GM23338 (cell line): ENCODE measurements at regions not wholly inside any gene's neighbourhood (a gene's known extent, or its start where the extent isn't known, plus 50 kb on each side); places are given as distances from the start of the nearest gene placed in this dataset.

Experiments used
- ATAC-seq: fragments of 200-7000 bp; cut with Tn5 transposase; 3 replicates; pipeline ENCODE4 v1.9.1; 2020
- DNase-seq: peaks from one replicate; pipeline ENCODE4 v3.0.0-alpha.2; 2015; ENCODE audit warnings: low spot score
- H2AFZ ChIP-seq: fragments of 200-600 bp; sonication (generic); 2 replicates; pipeline ENCODE4 v1.8.0; 2016; ENCODE audit warnings: antibody characterized with exemption, mild to moderate bottlenecking, moderate library complexity
- H3F3A ChIP-seq: fragments of 200-600 bp; sonication (generic); replicated peaks from 2 replicates; pipeline ENCODE4 v1.8.0; 2017; ENCODE audit warnings: antibody characterized with exemption, mixed run types, low read depth
- H3K27ac ChIP-seq: fragments of 200-600 bp; sonication (generic); 2 replicates; pipeline ENCODE4 v1.6.1; 2016; ENCODE audit warnings: low read depth
- H3K27me3 ChIP-seq: fragments of 200-600 bp; sonication (generic); 2 replicates; pipeline ENCODE4 v1.8.0; 2016; ENCODE audit warnings: mild to moderate bottlenecking, mixed run types, moderate library complexity; ENCODE audit not compliant: insufficient read depth
- H3K36me3 ChIP-seq: fragments of 200-600 bp; sonication (generic); 2 replicates; pipeline ENCODE4 v1.8.0; 2016; ENCODE audit warnings: mild to moderate bottlenecking; ENCODE audit not compliant: insufficient read depth
- H3K4me1 ChIP-seq: fragments of 200-600 bp; sonication (generic); 2 replicates; pipeline ENCODE4 v1.8.0; 2016; ENCODE audit warnings: mild to moderate bottlenecking, moderate library complexity; ENCODE audit not compliant: insufficient read depth
- H3K4me2 ChIP-seq: fragments of 200-600 bp; sonication (generic); 2 replicates; pipeline ENCODE4 v1.7.1; 2017; ENCODE audit warnings: mixed run types
- H3K4me3 ChIP-seq: fragments of 200-600 bp; sonication (generic); 2 replicates; pipeline ENCODE4 v1.6.1; 2016; ENCODE audit warnings: mixed run types
- H3K79me2 ChIP-seq: fragments of 200-600 bp; sonication (generic); replicated peaks from 2 replicates; pipeline ENCODE4 v1.8.0; 2017; ENCODE audit warnings: mild to moderate bottlenecking; ENCODE audit not compliant: insufficient read depth
- H3K9me2 ChIP-seq: fragments of 200-600 bp; sonication (generic); 2 replicates; pipeline ENCODE4 v1.8.0; 2017; ENCODE audit not compliant: insufficient read depth
- H4K20me1 ChIP-seq: fragments of 200-600 bp; sonication (generic); replicated peaks from 2 replicates; pipeline ENCODE4 v1.8.0; 2017; ENCODE audit warnings: mild to moderate bottlenecking; ENCODE audit not compliant: insufficient read depth
- H3K27ac Mint-ChIP-seq: 2 replicates; pipeline ENCODE4 v1.8.0; 2020; ENCODE audit warnings: inconsistent platforms, mild to moderate bottlenecking, moderate library complexity, mixed read lengths
- H3K27me3 Mint-ChIP-seq: 3 replicates; pipeline ENCODE4 v1.8.0; 2022; ENCODE audit warnings: low read depth, mild to moderate bottlenecking, moderate library complexity, mixed read lengths, inconsistent platforms; ENCODE audit not compliant: insufficient read depth, poor library complexity
- H3K36me3 Mint-ChIP-seq: 3 replicates; pipeline ENCODE4 v1.8.0; 2021; ENCODE audit warnings: low read depth, mild to moderate bottlenecking, inconsistent platforms, moderate library complexity, mixed read lengths
- H3K4me1 Mint-ChIP-seq: 3 replicates; pipeline ENCODE4 v1.8.0; 2020; ENCODE audit warnings: mild to moderate bottlenecking, inconsistent platforms, mixed read lengths
- H3K4me3 Mint-ChIP-seq: 3 replicates; pipeline ENCODE4 v1.8.0; 2021; ENCODE audit warnings: moderate library complexity, mild to moderate bottlenecking, inconsistent platforms, mixed read lengths
- H3K9me3 Mint-ChIP-seq: 3 replicates; pipeline ENCODE4 v1.8.0; 2020; ENCODE audit warnings: moderate library complexity, mild to moderate bottlenecking, inconsistent platforms, mixed read lengths
- CREB1 ChIP-seq: fragments of 250-450 bp; sonication (Bioruptor Pico); IDR thresholded peaks from 2 replicates; pipeline ENCODE4 v1.5.0; 2020; ENCODE audit warnings: low read depth, mild to moderate bottlenecking, moderate library complexity
- EZH2 ChIP-seq: fragments of 200-600 bp; sonication (generic); IDR thresholded peaks from one replicate; pipeline ENCODE4 v1.8.0; 2017; ENCODE audit warnings: antibody characterized with exemption, mild to moderate bottlenecking, low read depth; ENCODE audit not compliant: unreplicated experiment
- EZH2phosphoT487 ChIP-seq: fragments of 200-600 bp; sonication (generic); IDR thresholded peaks from one replicate; pipeline ENCODE4 v1.8.1; 2018; ENCODE audit warnings: antibody characterized with exemption; ENCODE audit not compliant: unreplicated experiment
- JUNB ChIP-seq: IDR thresholded peaks from one replicate; pipeline ENCODE4 v1.6.1; 2016; ENCODE audit warnings: antibody characterized with exemption; ENCODE audit not compliant: unreplicated experiment
- NANOG ChIP-seq: IDR thresholded peaks from 2 replicates; pipeline ENCODE4 v1.6.1; 2016; ENCODE audit warnings: antibody characterized with exemption, borderline replicate concordance
- POLR2AphosphoS5 ChIP-seq: IDR thresholded peaks from 2 replicates; pipeline ENCODE4 v1.6.1; 2016; ENCODE audit warnings: antibody characterized with exemption, low read depth
- STAT1 ChIP-seq: IDR thresholded peaks from one replicate; pipeline ENCODE4 v1.6.1; 2016; ENCODE audit warnings: antibody characterized with exemption; ENCODE audit not compliant: unreplicated experiment
- ZNF114 ChIP-seq: fragments of 250-450 bp; sonication (Bioruptor Pico); IDR thresholded peaks from 2 replicates; pipeline ENCODE4 v1.5.0; 2020; ENCODE audit warnings: mild to moderate bottlenecking, moderate library complexity
- ZNF331 ChIP-seq: fragments of 250-450 bp; sonication (Bioruptor Pico); IDR thresholded peaks from 2 replicates; pipeline ENCODE4 v1.5.0; 2020; ENCODE audit warnings: low read depth, mild to moderate bottlenecking, moderate library complexity
- TF ChIP-seq, protein P1 (sequence below): IDR thresholded peaks from one replicate; pipeline ENCODE4 v1.6.1; 2018; ENCODE audit warnings: antibody characterized with exemption; ENCODE audit not compliant: unreplicated experiment
- TF ChIP-seq, protein P2 (sequence below), 2 experiments: fragments of 200-600 bp in 1 of 2; sonication (generic) in 1 of 2; conservative IDR thresholded peaks; 2 replicates each; pipeline versions ENCODE4 v1.5.1 to v1.6.1; 2016 to 2017; ENCODE audit warnings: antibody characterized with exemption in 2 of 2, low read depth in 2 of 2, mild to moderate bottlenecking in 2 of 2, moderate library complexity in 1 of 2
- TF ChIP-seq, protein P3 (sequence below): fragments of 250-450 bp; sonication (Bioruptor Pico); IDR thresholded peaks from 2 replicates; pipeline ENCODE4 v1.5.0; 2020; ENCODE audit warnings: mild to moderate bottlenecking, moderate library complexity
- TF ChIP-seq, protein P4 (sequence below): IDR thresholded peaks from 2 replicates; pipeline ENCODE4 v1.6.1; 2016; ENCODE audit warnings: antibody characterized with exemption

DNA sequence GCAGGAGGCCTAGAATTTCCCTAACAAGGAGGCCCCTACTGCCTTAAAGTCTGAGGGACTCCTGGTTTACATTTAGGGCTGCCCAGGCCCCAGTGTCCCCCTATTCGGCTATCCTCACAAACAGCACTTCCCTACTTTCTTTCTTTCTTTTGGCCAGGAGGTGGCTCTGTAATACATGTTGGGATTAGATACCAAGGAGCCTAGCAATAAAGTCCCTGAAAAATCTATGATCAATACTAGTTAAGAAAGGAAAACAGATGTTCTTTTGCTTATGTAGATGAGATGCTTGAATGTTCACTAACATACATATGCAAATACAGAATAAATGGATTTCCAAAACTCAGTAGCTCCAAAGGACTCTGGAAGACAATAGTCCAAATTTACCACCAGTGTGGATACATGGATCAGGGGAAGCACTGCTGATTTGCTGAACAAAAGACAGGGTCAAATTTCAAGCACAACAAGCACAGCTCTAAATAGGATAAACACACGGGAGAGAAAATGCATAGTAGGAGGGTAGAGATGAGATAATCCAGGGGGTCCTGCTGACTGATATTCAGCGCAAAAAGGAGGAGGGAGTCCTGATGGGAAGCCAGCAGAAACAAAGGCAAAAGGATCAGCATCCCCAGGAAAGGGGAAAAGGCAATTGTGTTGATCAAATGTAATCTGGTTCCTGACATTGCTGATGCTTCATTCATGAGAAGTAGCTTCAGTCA is 240.0 kb downstream of the NUF2 start:
- no peak overlapping the region; the same call in 1 of the 2 replicates for H3K27ac ChIP-seq
- H2AFZ ChIP-seq: no peak overlapping the region
- H3F3A ChIP-seq: no peaks in the 10 kb centered on the region
- DNase-seq (peak; percentile 86), ATAC-seq (peak; percentile 95)
- peaks cover 35% of the 10 kb centered on the region for H3K4me1 ChIP-seq
- Mint-ChIP-seq H3K4me1 (peaks cover 46% of the 10 kb centered on the region), H3K9me3 (0 out of 3 replicates have a peak, but pooled peaks cover 4% of the 10 kb centered on the region), H3K4me3 (no peak overlapping the region), H3K36me3 (peaks cover 16% of the 10 kb centered on the region), H3K27ac (no peak overlapping the region), H3K27me3 (peaks cover 3% of the 10 kb centered on the region)
- no peaks in the 10 kb centered on the region for H3K79me2 ChIP-seq
- no peaks in the 10 kb centered on the region for H3K27me3 ChIP-seq
- H3K4me3 ChIP-seq: no peak overlapping the region
- H4K20me1 ChIP-seq: no peaks in the 10 kb centered on the region
- no peaks in the 10 kb centered on the region for H3K36me3 ChIP-seq
- TF ChIP-seq EZH2phosphoT487 (no peak), EZH2 (no peak), NANOG (peak; percentile 90), CREB1 (no peak), JUNB (no peak), POLR2AphosphoS5 (no peak), STAT1 (no peak), ZNF331 (no peak), ZNF114 (CRISPR knock-in tag) (0 out of 2 replicates have a peak, but pooled peaks have one; percentile 6)
- TF ChIP-seq, protein P1, sequence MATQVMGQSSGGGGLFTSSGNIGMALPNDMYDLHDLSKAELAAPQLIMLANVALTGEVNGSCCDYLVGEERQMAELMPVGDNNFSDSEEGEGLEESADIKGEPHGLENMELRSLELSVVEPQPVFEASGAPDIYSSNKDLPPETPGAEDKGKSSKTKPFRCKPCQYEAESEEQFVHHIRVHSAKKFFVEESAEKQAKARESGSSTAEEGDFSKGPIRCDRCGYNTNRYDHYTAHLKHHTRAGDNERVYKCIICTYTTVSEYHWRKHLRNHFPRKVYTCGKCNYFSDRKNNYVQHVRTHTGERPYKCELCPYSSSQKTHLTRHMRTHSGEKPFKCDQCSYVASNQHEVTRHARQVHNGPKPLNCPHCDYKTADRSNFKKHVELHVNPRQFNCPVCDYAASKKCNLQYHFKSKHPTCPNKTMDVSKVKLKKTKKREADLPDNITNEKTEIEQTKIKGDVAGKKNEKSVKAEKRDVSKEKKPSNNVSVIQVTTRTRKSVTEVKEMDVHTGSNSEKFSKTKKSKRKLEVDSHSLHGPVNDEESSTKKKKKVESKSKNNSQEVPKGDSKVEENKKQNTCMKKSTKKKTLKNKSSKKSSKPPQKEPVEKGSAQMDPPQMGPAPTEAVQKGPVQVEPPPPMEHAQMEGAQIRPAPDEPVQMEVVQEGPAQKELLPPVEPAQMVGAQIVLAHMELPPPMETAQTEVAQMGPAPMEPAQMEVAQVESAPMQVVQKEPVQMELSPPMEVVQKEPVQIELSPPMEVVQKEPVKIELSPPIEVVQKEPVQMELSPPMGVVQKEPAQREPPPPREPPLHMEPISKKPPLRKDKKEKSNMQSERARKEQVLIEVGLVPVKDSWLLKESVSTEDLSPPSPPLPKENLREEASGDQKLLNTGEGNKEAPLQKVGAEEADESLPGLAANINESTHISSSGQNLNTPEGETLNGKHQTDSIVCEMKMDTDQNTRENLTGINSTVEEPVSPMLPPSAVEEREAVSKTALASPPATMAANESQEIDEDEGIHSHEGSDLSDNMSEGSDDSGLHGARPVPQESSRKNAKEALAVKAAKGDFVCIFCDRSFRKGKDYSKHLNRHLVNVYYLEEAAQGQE: no peak
- TF ChIP-seq, protein P2, sequence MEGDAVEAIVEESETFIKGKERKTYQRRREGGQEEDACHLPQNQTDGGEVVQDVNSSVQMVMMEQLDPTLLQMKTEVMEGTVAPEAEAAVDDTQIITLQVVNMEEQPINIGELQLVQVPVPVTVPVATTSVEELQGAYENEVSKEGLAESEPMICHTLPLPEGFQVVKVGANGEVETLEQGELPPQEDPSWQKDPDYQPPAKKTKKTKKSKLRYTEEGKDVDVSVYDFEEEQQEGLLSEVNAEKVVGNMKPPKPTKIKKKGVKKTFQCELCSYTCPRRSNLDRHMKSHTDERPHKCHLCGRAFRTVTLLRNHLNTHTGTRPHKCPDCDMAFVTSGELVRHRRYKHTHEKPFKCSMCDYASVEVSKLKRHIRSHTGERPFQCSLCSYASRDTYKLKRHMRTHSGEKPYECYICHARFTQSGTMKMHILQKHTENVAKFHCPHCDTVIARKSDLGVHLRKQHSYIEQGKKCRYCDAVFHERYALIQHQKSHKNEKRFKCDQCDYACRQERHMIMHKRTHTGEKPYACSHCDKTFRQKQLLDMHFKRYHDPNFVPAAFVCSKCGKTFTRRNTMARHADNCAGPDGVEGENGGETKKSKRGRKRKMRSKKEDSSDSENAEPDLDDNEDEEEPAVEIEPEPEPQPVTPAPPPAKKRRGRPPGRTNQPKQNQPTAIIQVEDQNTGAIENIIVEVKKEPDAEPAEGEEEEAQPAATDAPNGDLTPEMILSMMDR (conservative IDR thresholded peaks at IDR 0.05; ENCODE audit: low read depth in 2 of 2): peak; percentile 74 to 87
- TF ChIP-seq, protein P3, sequence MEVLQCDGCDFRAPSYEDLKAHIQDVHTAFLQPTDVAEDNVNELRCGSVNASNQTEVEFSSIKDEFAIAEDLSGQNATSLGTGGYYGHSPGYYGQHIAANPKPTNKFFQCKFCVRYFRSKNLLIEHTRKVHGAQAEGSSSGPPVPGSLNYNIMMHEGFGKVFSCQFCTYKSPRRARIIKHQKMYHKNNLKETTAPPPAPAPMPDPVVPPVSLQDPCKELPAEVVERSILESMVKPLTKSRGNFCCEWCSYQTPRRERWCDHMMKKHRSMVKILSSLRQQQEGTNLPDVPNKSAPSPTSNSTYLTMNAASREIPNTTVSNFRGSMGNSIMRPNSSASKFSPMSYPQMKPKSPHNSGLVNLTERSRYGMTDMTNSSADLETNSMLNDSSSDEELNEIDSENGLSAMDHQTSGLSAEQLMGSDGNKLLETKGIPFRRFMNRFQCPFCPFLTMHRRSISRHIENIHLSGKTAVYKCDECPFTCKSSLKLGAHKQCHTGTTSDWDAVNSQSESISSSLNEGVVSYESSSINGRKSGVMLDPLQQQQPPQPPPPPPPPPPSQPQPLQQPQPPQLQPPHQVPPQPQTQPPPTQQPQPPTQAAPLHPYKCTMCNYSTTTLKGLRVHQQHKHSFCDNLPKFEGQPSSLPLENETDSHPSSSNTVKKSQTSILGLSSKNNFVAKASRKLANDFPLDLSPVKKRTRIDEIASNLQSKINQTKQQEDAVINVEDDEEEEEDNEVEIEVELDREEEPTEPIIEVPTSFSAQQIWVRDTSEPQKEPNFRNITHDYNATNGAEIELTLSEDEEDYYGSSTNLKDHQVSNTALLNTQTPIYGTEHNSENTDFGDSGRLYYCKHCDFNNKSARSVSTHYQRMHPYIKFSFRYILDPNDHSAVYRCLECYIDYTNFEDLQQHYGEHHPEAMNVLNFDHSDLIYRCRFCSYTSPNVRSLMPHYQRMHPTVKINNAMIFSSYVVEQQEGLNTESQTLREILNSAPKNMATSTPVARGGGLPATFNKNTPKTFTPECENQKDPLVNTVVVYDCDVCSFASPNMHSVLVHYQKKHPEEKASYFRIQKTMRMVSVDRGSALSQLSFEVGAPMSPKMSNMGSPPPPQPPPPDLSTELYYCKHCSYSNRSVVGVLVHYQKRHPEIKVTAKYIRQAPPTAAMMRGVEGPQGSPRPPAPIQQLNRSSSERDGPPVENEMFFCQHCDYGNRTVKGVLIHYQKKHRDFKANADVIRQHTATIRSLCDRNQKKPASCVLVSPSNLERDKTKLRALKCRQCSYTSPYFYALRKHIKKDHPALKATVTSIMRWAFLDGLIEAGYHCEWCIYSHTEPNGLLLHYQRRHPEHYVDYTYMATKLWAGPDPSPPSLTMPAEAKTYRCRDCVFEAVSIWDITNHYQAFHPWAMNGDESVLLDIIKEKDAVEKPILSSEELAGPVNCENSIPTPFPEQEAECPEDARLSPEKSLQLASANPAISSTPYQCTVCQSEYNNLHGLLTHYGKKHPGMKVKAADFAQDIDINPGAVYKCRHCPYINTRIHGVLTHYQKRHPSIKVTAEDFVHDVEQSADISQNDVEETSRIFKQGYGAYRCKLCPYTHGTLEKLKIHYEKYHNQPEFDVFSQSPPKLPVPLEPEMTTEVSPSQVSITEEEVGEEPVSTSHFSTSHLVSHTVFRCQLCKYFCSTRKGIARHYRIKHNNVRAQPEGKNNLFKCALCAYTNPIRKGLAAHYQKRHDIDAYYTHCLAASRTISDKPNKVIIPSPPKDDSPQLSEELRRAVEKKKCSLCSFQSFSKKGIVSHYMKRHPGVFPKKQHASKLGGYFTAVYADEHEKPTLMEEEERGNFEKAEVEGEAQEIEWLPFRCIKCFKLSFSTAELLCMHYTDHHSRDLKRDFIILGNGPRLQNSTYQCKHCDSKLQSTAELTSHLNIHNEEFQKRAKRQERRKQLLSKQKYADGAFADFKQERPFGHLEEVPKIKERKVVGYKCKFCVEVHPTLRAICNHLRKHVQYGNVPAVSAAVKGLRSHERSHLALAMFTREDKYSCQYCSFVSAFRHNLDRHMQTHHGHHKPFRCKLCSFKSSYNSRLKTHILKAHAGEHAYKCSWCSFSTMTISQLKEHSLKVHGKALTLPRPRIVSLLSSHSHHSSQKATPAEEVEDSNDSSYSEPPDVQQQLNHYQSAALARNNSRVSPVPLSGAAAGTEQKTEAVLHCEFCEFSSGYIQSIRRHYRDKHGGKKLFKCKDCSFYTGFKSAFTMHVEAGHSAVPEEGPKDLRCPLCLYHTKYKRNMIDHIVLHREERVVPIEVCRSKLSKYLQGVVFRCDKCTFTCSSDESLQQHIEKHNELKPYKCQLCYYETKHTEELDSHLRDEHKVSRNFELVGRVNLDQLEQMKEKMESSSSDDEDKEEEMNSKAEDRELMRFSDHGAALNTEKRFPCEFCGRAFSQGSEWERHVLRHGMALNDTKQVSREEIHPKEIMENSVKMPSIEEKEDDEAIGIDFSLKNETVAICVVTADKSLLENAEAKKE (CRISPR knock-in tag): no peak
- TF ChIP-seq, protein P4, sequence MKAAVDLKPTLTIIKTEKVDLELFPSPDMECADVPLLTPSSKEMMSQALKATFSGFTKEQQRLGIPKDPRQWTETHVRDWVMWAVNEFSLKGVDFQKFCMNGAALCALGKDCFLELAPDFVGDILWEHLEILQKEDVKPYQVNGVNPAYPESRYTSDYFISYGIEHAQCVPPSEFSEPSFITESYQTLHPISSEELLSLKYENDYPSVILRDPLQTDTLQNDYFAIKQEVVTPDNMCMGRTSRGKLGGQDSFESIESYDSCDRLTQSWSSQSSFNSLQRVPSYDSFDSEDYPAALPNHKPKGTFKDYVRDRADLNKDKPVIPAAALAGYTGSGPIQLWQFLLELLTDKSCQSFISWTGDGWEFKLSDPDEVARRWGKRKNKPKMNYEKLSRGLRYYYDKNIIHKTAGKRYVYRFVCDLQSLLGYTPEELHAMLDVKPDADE: no peak
- peak overlapping the region; percentile 6; the same call in 1 of the 2 replicates for H3K4me2 ChIP-seq
- H3K9me2 ChIP-seq: no peaks in the 10 kb centered on the region
